Smooth muscle cell (in vitro differentiated cells): ENCODE measurements at regions not wholly inside any gene's neighbourhood (a gene's known extent, or its start where the extent isn't known, plus 50 kb on each side); places are given as distances from the start of the nearest gene placed in this dataset.

Experiments
- DNase-seq: peaks from one replicate; lab custom pipeline; 2025; ENCODE audit not compliant: unreplicated experiment; lab: John Stamatoyannopoulos, UW
- H2AFZ ChIP-seq: fragments of 200-600 bp; sonication (generic); 2 replicates; pipeline ENCODE4 v1.6.0; 2016; ENCODE audit warnings: antibody characterized with exemption, low read depth, mild to moderate bottlenecking
- H3F3A ChIP-seq: fragments of 200-600 bp; sonication (generic); 2 replicates; pipeline ENCODE4 v1.6.0; 2017; ENCODE audit warnings: antibody characterized with exemption, low read depth
- H3K27ac ChIP-seq: fragments of 200-600 bp; sonication (generic); 2 replicates; pipeline ENCODE4 v1.5.1; 2016; ENCODE audit warnings: low read depth, mild to moderate bottlenecking
- H3K27me3 ChIP-seq: fragments of 200-600 bp; sonication (generic); 2 replicates; pipeline ENCODE4 v1.6.1; 2016; ENCODE audit warnings: low read depth, mild to moderate bottlenecking
- H3K36me3 ChIP-seq: fragments of 200-600 bp; sonication (generic); 2 replicates; pipeline ENCODE4 v1.5.1; 2016; ENCODE audit warnings: low read depth
- H3K4me1 ChIP-seq: fragments of 200-600 bp; sonication (generic); 2 replicates; pipeline ENCODE4 v1.5.1; 2016; ENCODE audit warnings: low read depth
- H3K4me2 ChIP-seq: fragments of 200-600 bp; sonication (generic); 2 replicates; pipeline ENCODE4 v1.6.0; 2016; ENCODE audit warnings: mild to moderate bottlenecking
- H3K4me3 ChIP-seq: fragments of 200-600 bp; sonication (generic); 2 replicates; pipeline ENCODE4 v1.5.1; 2016; ENCODE audit warnings: mild to moderate bottlenecking
- H3K79me2 ChIP-seq: fragments of 200-600 bp; sonication (generic); 2 replicates; pipeline ENCODE4 v1.6.0; 2016; ENCODE audit warnings: low read depth, mild to moderate bottlenecking
- H3K9ac ChIP-seq: fragments of 200-600 bp; sonication (generic); 2 replicates; pipeline ENCODE4 v1.6.0; 2016; ENCODE audit warnings: low read depth
- H3K9me3 ChIP-seq: fragments of 200-600 bp; sonication (generic); replicated peaks from 2 replicates; pipeline ENCODE4 v1.5.1; 2016; ENCODE audit warnings: low read depth
- H4K20me1 ChIP-seq: fragments of 200-600 bp; sonication (generic); 2 replicates; pipeline ENCODE4 v1.6.0; 2016; ENCODE audit warnings: low read depth
- WGBS: methylation state at CpG from one replicate; pipeline ENCODE4 v1.1.7; 2016; ENCODE audit warnings: low lambda C conversion rate; 5-methylcytosine and 5-hydroxymethylcytosine counted together
- TF ChIP-seq, protein P1 (sequence below): fragments of 200-600 bp; sonication (generic); IDR thresholded peaks from 2 replicates; pipeline ENCODE4 v1.5.1; 2017; ENCODE audit warnings: borderline replicate concordance, mild to moderate bottlenecking, antibody characterized with exemption; ENCODE audit not compliant: insufficient read depth, poor library complexity, severe bottlenecking

DNA sequence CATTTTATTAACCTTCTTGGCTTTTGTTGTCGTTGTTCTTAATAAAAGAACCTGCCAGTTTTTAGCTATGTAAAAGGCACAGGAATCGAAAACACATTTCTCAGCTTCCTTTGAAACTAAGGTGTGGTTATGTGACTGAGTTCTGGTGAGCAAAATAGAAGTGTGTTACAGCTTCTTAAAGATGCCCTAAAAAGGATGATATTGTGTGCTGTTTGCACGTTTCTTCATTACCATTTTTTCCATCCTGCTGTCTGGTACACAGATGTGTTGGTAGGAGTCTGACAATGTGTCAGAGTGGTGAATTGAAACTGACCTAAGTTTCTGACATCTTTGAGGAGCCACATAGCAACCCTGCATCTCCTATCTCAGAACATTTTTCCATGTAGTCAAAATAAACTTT lies 380.6 kb downstream of the SUCLG1 start:
- WGBS = 81% methylated on average over 3 of the region's 3 CpGs
- Histone ChIP-seq H3K9me3 (no peaks in the 10 kb centered on the region), H4K20me1 (no peaks in the 10 kb centered on the region)

GRCh38 chr2:84077496-84077895 lies 381.6 kb downstream of the SUCLG1 start:
- no peak for DNase-seq
- no peak overlapping the region for H2AFZ ChIP-seq
- no peak overlapping the region for H3K27ac ChIP-seq
- H3K79me2 ChIP-seq = no peaks in the 10 kb centered on the region
- no peak overlapping the region for H3K9ac ChIP-seq
- H3K4me3 ChIP-seq = no peak overlapping the region
- TF ChIP-seq, protein P1, sequence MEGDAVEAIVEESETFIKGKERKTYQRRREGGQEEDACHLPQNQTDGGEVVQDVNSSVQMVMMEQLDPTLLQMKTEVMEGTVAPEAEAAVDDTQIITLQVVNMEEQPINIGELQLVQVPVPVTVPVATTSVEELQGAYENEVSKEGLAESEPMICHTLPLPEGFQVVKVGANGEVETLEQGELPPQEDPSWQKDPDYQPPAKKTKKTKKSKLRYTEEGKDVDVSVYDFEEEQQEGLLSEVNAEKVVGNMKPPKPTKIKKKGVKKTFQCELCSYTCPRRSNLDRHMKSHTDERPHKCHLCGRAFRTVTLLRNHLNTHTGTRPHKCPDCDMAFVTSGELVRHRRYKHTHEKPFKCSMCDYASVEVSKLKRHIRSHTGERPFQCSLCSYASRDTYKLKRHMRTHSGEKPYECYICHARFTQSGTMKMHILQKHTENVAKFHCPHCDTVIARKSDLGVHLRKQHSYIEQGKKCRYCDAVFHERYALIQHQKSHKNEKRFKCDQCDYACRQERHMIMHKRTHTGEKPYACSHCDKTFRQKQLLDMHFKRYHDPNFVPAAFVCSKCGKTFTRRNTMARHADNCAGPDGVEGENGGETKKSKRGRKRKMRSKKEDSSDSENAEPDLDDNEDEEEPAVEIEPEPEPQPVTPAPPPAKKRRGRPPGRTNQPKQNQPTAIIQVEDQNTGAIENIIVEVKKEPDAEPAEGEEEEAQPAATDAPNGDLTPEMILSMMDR = peak; percentile 50
- no peaks in the 10 kb centered on the region for H3K9me3 ChIP-seq
- no peak overlapping the region for H3K4me2 ChIP-seq
- H3K36me3 ChIP-seq = no peaks in the 10 kb centered on the region
- no peaks in the 10 kb centered on the region for H3F3A ChIP-seq
- no peaks in the 10 kb centered on the region for H3K27me3 ChIP-seq
- H4K20me1 ChIP-seq = no peaks in the 10 kb centered on the region
- H3K4me1 ChIP-seq = no peaks in the 10 kb centered on the region
- WGBS = 68% methylated on average over 2 of the region's 2 CpGs

More for the DNA sequence above, 380.6 kb downstream of the SUCLG1 start:
- Histone ChIP-seq H3K27me3 (no peaks in the 10 kb centered on the region), H3K9ac (no peak overlapping the region), H3F3A (no peaks in the 10 kb centered on the region), H3K79me2 (no peaks in the 10 kb centered on the region), H3K4me3 (no peak overlapping the region), H3K4me1 (no peaks in the 10 kb centered on the region), H3K36me3 (no peaks in the 10 kb centered on the region), H3K4me2 (no peak overlapping the region), H2AFZ (no peak overlapping the region), H3K27ac (no peak overlapping the region)
- no peak for DNase-seq
- TF ChIP-seq, protein P1 = no peak

GRCh38 chr2:84071050-84071449 lies 388.0 kb downstream of the SUCLG1 start:
- WGBS = 92% methylated on average over 1 of the region's 1 CpG
- no peak overlapping the region for H3K27ac ChIP-seq
- H3F3A ChIP-seq = no peaks in the 10 kb centered on the region

DNA sequence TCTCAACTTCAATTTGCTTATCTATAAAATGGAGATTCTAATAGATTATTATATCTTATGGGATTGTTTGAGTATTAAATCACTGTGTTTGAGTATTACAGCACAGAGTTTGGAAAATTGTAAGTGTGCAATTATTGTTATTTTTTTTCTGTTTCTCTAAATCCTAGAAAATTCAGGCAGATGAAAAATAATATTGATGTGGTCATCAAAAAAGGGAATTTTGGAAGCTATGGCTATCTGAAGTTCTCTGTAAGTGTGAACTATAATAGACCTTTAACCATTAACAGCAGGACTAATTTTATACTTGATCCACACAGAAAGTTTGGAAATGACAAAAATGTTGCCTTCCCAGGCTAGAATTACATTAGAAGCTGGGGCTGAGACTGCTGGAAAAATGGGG lies 393.2 kb downstream of the SUCLG1 start:
- no peak overlapping the region for H3K9ac ChIP-seq
- H4K20me1 ChIP-seq = no peaks in the 10 kb centered on the region
- no peaks in the 10 kb centered on the region for H3K9me3 ChIP-seq
- H3K4me1 ChIP-seq = no peaks in the 10 kb centered on the region
- H3K27me3 ChIP-seq = no peaks in the 10 kb centered on the region
- H3K27ac ChIP-seq = no peak overlapping the region
- no peak overlapping the region for H2AFZ ChIP-seq
- no peaks in the 10 kb centered on the region for H3K79me2 ChIP-seq
- H3K4me2 ChIP-seq = no peak overlapping the region
- TF ChIP-seq, protein P1 = no peak
- no peaks in the 10 kb centered on the region for H3K36me3 ChIP-seq
- DNase-seq = no peak
- no peak overlapping the region for H3K4me3 ChIP-seq
- H3F3A ChIP-seq = no peaks in the 10 kb centered on the region

More at GRCh38 chr2:84071050-84071449, 388.0 kb downstream of the SUCLG1 start:
- H3K9ac ChIP-seq = no peak overlapping the region
- no peaks in the 10 kb centered on the region for H4K20me1 ChIP-seq
- no peak overlapping the region for H3K4me2 ChIP-seq
- no peak overlapping the region for H3K4me3 ChIP-seq
- TF ChIP-seq, protein P1 = no peak
- H2AFZ ChIP-seq = no peak overlapping the region
- H3K27me3 ChIP-seq = no peaks in the 10 kb centered on the region
- no peaks in the 10 kb centered on the region for H3K36me3 ChIP-seq
- no peak for DNase-seq
- no peaks in the 10 kb centered on the region for H3K79me2 ChIP-seq
- H3K4me1 ChIP-seq = no peaks in the 10 kb centered on the region
- no peaks in the 10 kb centered on the region for H3K9me3 ChIP-seq
